Right kidney (tissue), 1 donor: ENCODE measurements at regions not wholly inside any gene's neighbourhood (a gene's known extent, or its start where the extent isn't known, plus 50 kb on each side); places are given as distances from the start of the nearest gene placed in this dataset.

ENCODE experiments used
- DNase-seq: peaks from one replicate; pipeline ENCODE4 v3.0.0-alpha.2; 2016

- no peak for DNase-seq
Observed at GRCh38 chr15:31245135-31245689, 81.4 kb upstream of the KLF13 start.

GRCh38 chr15:31245756-31246155, 80.9 kb upstream of the KLF13 start:
- DNase-seq, result no peak

GRCh38 chr15:31247404-31247803, 79.2 kb upstream of the KLF13 start:
- no peak for DNase-seq

GRCh38 chr15:31248263-31248662, 78.4 kb upstream of the KLF13 start:
- no peak for DNase-seq

DNA sequence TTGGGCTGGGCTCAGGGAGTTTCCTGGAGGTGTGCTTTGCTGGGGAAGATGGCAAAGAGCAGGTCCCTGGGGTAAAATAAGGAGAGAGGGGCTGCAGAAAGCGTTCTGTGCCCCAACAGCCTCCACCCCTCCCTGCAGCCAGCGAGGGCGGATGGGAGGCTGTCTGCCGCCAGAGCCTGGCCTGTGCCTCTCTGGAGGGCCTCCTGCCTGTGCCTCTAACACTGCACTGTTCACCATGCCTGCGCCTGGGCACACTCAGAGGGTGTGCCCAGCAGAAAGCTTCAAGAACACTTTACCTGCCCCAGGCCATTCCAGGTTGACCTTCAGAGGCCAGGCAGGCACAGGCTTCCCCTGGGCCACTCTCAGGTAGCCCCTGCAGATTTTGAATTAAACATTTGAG, 77.7 kb upstream of the KLF13 start:
- DNase-seq, result no peak

DNA sequence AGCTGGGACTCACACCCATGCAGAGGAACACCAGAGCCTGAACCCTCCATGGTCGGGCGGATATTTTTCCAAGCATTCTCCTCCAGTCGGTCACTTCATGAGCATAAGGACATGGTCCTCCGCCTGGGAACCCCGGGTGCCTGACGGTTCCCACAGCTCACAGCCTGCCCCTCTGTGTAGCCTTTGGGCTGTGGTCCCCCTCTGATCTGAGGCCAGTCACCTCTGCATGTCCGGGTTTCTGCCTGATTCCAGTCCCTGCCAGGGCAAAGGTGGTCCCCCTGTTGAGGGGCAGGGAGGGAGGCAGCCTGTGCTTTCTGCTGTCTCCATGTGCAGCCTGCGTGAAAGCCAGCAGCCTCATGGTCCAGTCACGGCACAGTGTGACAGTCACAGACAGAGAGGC, 76.6 kb upstream of the KLF13 start:
- DNase-seq, result no peak

GRCh38 chr15:31251165-31251564, 75.5 kb upstream of the KLF13 start:
- no peak for DNase-seq

DNA sequence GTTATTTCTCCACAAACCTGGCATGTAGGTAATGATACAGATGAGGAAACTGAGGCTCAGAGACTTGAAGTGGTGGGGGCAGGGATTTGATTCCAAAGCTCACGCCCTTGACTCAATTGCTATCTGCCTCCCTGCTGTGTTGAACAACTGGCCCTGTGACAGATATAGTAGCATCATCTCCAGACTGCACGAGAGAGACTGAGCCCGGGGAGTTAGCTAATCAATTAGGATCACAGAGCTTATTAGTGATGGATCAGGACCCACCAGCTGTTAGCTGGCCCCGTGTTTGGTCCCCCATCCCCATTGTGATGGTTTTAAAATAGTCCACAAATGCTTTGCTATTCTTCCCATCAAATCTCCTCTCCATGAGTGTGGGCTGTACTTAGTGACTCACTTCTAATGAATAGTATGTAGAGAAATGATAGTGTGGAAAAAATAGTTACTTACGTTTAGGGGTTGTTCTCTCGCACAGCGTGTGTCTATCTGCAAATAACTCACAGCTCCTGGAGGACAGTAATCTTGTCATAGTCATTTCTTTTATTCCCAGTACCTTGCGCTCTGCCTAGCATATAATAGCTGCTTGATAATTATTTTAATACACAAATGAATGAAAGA, 74.4 kb upstream of the KLF13 start:
- DNase-seq, result no peak

DNA sequence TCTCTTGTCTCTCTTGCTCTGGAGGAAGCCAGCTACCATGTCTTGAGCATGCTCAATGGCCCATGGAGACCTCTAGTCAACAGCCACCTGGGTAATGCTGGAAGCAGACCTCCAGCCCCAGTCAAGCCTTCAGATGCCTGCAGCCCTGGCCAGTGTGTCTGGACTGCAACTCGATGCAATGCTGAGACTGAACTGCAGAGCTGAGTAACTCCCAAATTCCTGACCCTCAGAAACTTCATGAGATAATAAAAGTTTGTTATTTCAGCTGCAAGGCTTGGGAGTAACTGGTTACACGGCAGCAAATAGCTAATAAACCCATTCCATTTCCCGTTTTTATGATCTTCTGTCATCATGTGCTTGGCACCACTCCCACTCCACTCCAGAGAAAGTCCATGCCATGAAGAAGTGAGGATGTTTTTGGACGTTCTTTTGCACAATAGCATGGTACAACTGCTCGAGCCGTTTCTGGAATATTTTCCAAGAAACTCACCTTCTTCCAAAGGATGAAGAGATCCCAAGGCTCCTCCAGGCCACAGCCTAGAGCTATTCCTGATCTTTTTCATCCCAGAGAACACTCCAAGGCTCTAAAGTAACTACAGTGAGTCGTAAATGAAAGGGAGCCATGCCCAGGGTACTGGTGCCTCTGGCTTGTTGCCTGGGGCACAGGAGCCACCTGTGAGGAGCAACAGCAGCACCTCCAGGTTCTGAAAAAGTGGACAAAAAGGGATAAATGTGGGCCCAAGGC, 72.0 kb upstream of the KLF13 start:
- DNase-seq, result no peak

DNA sequence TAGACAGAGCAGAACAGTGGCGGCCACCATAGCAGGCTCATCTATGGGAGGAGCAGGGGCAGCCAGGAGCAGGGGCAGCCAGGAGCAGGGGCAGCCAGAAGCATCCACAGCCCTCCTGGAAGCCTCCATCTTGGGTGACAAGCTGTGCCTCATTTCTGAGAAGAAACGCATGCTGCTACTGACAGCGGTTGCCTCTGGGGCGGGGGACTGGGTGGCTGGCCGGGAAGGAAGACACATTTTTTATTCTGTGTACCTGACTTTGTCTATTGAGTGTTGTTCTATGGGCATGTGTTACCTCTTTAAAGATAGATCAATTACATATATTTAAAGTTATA, 71.5 kb upstream of the KLF13 start:
- DNase-seq, result no peak

GRCh38 chr15:31255732-31256377, 70.8 kb upstream of the KLF13 start:
- no peak for DNase-seq

DNA sequence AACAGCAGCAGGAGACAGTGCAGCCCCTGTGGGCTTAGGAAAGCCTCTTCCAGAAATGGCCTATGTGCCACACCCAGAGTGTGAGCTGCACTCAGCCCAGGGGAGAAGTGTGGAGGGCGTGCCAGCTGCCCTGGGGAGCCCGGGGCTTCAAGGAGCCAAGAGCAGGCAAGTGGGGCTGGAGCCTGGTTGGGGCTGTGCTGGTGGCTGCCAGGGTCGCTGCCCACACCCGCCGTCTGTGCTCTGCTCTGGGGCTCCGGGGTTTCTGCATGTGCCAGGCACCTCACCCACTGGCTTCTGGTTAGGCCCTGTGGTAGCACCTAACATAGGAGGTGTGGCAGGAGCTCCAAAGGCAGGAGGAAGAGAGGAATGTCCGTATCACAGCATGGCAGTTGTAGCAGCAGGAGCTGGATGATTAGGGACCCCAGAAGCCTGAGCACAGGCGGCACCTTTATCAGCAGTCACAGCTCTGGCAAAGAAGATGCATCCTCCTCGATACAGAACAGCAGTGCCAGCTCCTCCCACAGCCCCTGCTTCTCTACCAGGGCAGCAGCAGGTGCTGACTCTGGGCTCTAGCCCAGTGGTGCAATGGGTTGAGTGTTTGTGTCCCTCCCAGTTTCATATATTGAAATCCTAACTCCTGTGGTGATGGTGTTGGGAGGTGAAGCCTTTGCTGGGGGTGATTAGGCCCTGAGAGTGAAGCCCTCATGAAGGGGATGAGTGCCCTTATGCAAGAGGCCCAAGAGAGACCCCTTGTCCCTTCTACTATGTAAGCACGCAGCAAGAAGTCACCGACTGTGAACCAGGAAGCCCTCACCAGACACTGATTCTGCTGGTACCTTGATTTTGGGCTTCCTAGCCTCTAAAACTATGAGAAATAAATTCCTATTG, 70.0 kb upstream of the KLF13 start:
- no peak for DNase-seq

DNA sequence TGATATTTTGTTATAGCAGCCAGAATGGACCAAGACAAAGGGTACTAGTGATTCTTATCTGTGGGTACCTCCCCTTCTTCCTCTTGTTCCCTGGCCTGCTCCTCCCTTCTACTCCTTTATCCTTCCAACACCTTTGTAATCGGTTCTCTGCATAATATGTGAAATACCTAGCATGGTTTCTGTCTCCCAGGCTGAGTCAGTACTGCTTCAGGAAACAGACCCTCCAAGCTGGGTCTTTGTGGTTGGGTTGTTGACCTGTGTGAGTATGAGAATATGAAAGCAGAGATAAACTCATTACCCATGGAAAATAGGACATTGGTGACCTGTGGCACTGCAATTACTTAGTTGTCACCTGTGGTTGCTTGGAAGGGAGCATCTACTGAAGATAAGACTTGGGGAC, 69.3 kb upstream of the KLF13 start:
- DNase-seq, result no peak

DNA sequence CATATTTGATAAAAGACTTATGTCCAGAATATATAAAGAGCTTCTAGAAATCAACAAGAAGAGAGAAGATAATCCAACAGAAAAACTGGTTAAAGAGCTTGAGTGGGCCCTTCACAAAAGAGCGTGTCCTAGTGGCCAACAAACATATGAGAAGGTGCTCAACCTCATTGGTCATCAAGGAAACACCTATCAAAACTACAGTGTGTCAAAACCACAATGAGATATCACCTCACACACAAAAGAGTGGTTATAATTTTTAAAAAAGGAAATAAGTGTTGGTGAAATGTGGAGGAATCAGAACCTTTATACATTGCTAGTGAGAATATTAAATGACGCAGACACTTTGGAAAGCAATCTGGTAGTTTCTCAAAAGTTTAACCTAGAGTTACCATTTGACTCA, 68.4 kb upstream of the KLF13 start:
- no peak for DNase-seq

DNA sequence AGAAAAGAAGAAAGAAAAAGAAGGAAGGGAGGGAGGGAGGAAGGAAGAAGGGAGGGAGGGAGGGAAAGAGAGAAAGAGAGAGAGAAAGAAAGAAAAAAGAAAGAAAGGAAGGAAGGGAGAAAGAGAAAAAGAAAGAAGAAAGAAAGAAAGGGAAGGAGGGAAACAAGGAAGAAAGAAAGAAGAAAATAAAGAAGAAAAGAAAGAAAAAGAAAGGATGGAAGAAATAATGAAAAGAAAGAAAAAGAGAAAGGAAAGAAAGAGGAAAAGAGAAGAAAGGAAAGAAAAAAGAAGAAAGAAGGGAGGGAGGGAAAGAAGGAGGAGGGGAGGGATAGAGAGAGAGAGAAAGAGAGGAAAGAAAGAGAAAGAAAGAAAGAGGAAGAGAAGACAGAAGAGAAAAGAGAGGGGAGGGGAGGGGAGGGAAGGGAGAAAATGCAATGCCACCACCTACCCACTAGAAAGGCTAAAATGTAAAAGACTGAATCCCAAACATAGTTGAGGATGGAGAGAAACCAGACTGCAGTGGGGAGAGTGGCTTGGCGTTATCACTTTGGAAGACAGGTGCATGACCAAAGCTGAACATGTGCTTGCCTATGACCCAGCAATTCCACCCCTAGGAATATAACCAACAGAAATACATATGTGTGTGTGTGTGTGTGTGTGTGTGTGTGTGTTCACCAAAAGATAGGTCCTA, 66.9 kb upstream of the KLF13 start:
- DNase-seq, result no peak

DNA sequence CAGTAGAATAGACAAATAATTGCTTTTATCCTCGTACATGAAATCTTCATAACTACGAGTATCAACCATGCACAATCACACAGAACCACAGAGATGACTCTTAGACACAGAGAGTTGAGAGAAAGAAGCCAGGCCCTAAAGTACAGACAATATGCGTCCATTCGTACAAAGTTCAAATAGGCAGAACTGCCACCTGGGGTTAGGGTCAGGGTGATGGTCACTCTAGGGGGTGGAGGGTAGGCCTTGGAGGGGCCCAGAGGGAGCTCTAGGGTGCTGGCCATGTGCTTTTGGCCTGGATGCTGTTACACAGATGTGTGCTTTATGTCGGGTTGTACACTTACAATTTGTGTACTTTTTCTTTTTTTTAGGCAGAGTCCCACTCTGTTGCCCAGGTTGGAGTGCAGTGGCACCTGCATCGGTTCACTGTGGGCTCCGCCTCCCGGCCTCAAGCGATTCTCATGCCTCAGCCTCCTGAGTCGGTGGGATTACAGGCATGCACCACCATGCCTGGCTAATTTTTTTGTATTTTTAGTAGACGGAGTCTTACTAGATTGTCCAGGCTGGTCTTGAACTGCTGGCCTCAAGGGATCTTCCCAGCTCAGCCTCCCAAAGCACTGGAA, 65.9 kb upstream of the KLF13 start:
- DNase-seq, result no peak

GRCh38 chr15:31261266-31262142, 65.1 kb upstream of the KLF13 start:
- no peak for DNase-seq

DNA sequence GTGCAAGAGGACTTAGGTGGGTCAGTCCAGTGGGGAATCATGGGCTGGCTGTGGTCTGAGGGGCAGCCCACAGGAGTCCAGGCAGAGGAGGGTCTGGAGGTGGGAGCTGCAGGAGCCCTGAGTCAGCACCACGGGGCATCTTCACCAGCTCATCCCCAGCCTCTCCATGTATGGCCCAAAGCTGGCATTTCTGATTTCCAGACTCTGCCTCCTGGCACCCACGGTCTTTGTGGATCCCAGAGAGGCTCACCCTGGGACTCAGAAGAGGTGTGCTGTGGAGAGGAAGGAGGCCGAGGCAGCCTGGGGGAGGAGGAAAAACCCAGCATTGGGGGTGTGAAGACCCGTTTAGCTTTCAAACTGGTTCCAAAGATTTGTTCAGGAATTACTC, 64.5 kb upstream of the KLF13 start:
- DNase-seq, result no peak

DNA sequence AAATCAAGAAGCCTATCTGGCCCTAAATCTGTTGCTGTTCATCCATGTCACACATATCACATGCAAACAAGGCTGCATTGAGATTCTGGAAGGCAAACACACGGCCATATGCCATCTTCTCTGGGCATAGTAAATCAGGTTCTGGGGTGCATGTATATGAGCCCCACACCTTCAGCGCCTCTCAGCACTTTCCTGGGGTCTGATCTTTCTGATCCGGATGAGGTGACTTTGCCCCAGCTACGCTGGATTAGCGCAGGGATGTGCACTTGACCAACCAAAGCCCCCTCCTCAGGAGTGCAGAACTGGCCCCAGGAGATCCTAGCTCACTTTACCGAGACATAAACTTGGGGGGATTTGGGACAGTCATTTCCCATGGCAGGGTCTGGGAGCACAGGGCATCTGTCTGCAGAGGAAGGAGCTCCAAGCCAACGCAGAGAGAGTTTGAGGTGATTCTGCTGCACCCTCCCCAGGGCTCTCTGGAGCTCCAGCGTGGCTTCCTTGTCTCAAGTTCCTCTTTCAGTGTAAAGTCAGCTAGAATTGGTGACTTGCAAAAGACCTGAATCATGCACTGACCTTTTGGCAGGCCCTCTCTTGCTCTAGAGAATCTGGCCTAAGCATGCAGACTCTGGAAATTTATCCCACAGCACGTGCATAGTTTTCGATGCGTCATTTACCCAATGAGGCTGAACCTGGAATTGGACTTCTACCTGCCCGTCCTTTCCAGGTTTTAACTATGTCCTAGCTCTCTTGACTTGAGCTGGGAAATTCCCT, 63.5 kb upstream of the KLF13 start:
- DNase-seq, result no peak
